ENCODE measurements at regions not wholly inside any gene's neighbourhood (a gene's known extent, or its start where the extent isn't known, plus 50 kb on each side); places are given as distances from the start of the nearest gene placed in this dataset.

DNA sequence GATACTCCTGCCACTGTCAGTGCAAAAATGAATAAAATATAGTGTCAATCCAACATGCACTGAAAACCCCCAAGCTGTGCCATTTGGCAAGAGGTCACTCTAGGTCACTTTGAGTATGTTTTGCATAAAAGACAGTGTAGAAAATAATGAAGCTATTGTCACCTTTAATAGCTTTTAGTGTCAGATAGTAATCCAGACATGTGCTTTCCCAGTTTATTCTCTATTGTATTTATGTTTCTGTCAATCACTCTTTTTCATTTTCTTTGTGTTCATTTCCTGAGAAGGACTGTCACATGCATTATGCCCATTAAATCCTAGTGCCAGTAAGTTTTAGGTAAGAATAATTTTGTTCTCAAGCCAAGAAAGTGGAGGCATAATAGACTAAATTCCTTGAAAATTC lies 1073.9 kb upstream of the CDH2 start:
- H3K36me3 Mint-ChIP-seq: no peaks in the 10 kb centered on the region
- H3K4me3 Mint-ChIP-seq: no peak overlapping the region
- H3K27ac Mint-ChIP-seq: no peak overlapping the region
- peaks cover 0 to 6% (median 4%) of the 10 kb centered on the region in 6 donors for H3K9me3 Mint-ChIP-seq
- no peaks in the 10 kb centered on the region for H3K27me3 Mint-ChIP-seq (ENCODE audit: low read depth in 3 of 3)
- no peak for DNase-seq
- no peaks in the 10 kb centered on the region for H3K4me1 Mint-ChIP-seq

DNA sequence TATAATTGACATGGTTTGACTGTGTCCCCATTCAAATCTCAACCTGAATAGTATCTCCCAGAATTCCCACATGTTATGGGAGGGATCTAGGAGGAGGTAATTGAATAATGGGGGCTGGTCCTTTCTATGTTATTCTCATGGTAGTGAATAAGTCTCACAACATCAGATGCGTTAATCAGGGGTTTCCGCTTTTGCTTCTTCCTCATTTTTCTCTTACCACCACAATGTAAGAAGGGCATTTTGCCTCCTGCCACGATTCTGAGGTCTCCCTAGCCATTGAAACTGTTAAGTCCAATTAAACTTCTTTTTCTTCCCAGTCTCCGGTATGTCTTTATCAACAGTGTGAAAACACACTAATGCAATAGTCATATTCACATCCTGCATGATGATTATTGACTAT lies 1073.3 kb upstream of the CDH2 start:
- Mint-ChIP-seq H3K27me3 (ENCODE audit: low read depth in 3 of 3) (no peaks in the 10 kb centered on the region), H3K9me3 (peaks cover 0 to 6% (median 4%) of the 10 kb centered on the region in 6 donors), H3K4me1 (no peaks in the 10 kb centered on the region), H3K4me3 (no peak overlapping the region), H3K36me3 (no peaks in the 10 kb centered on the region), H3K27ac (no peak overlapping the region)
- no peak for DNase-seq

DNA sequence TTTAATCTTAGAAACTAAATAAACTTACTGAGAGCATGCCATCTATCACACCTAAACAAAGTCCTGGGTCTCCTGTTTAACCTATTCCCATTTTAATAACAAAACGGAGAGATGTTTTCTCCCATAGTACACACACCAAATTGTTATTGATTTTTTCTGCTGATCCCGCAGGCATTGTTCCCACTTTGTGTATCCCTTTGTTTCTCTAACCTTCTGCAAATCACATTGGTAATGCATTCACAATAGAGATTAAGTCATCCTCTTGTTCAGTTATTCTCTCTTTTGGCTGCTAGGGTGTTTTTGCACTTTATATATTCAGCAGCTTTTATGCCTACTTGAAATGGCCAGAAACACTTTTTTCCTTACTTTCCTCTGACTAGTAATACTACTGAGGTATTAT lies 1071.9 kb upstream of the CDH2 start:
- DNase-seq: no peak
- H3K27ac Mint-ChIP-seq: no peak overlapping the region
- no peaks in the 10 kb centered on the region for H3K4me1 Mint-ChIP-seq
- H3K9me3 Mint-ChIP-seq: peaks cover 0 to 6% (median 4%) of the 10 kb centered on the region in 6 donors
- no peak overlapping the region for H3K4me3 Mint-ChIP-seq
- H3K36me3 Mint-ChIP-seq: no peaks in the 10 kb centered on the region
- no peaks in the 10 kb centered on the region for H3K27me3 Mint-ChIP-seq (ENCODE audit: low read depth in 3 of 3)

DNA sequence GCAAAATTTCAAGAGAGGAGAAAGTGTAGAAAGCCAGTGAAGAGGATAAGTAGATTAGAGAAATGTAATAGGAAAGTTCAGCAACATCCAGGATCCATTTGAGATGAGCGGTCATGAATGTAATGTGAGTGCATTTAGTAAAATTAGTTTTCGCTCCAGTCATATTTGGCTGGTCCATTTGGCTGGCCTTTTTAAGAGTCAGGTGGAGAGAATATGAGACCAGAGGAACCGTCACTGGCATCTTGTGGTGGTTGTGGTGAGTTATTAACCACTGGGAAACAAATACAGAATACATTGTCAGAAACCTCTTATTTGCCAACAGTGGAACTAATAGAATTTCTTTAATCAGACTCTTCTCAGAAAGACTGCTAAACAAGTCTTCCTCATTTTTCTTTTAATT lies 1064.3 kb upstream of the CDH2 start:
- H3K36me3 Mint-ChIP-seq: no peaks in the 10 kb centered on the region
- DNase-seq: no peak
- no peak overlapping the region for H3K4me3 Mint-ChIP-seq
- peaks cover 0 to 17% (median 4%) of the 10 kb centered on the region in 6 donors for H3K9me3 Mint-ChIP-seq
- H3K27ac Mint-ChIP-seq: no peak overlapping the region
- no peaks in the 10 kb centered on the region for H3K4me1 Mint-ChIP-seq
- H3K27me3 Mint-ChIP-seq (ENCODE audit: low read depth in 3 of 3): no peaks in the 10 kb centered on the region

DNA sequence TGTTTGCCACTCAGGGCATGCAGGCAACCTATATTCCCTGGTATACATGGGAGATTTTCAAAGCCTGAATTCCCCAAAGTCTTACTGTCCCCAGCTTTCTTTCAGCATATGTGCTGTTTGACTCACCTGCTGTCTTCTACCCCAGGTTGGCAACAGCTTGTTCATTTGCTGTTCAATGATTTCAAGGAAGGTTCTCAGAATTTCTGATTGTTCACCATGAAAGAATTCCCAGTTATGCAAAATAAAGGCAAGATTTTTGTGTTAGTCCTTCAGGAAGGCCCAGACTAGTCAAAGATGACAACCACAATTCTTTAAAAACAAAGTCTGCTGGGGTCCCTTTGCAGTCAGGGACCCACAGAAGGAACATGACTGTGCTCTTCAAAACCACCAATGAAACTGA lies 1057.8 kb upstream of the CDH2 start:
- Mint-ChIP-seq H3K27me3 (ENCODE audit: low read depth in 3 of 3) (peaks cover 0 to 2% (median 0%) of the 10 kb centered on the region in 3 donors), H3K36me3 (peaks cover 0 to 4% (median 0%) of the 10 kb centered on the region in 3 donors), H3K4me1 (no peaks in the 10 kb centered on the region), H3K27ac (no peak overlapping the region), H3K9me3 (peaks cover 0 to 41% (median 11%) of the 10 kb centered on the region in 6 donors), H3K4me3 (no peak overlapping the region)
- no peak for DNase-seq

DNA sequence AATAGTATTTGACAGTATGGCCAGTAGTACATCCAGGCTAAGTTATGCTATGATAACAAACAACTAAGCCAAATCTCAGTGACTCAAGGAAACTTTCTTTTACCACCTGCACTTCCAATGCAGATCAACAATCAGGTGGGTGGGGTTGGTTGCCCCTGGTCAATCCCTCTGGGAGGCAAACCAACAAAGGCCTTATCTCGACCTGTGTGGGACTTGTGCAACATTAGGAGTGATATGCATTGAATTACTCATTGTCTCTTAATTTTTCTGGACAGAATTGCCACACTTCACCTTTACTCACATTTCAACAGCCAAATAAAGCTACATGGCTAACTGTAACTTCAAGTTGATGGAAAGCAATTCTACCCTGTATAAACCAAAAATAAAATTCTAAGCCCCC lies 1049.3 kb upstream of the CDH2 start:
- peaks cover 0 to 6% (median 1%) of the 10 kb centered on the region in 3 donors for H3K27me3 Mint-ChIP-seq (ENCODE audit: low read depth in 3 of 3)
- H3K36me3 Mint-ChIP-seq: no peaks in the 10 kb centered on the region
- no peak for DNase-seq
- peaks cover 0 to 18% (median 3%) of the 10 kb centered on the region in 6 donors for H3K9me3 Mint-ChIP-seq
- H3K27ac Mint-ChIP-seq: no peak overlapping the region
- H3K4me3 Mint-ChIP-seq: no peak overlapping the region
- no peaks in the 10 kb centered on the region for H3K4me1 Mint-ChIP-seq

DNA sequence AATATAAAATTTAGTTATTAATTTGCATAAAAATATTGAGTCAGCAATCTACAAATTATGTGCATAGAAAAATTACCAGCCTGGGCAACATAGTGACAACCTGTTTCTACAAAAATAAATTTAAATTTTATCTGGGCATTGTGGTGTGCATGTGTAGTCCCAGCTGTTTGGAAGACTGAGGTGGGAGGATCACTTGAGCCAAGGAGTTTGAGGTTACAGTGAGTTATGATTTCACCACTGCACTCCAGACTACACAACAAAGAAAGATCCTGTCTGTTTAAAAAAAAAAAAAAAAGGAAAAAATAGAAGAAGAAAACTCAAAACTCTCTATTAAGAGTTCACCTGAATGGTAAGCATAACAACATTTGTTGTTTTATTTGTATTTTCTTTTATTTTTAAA lies 1048.4 kb upstream of the CDH2 start:
- Mint-ChIP-seq H3K4me3 (no peak overlapping the region), H3K9me3 (peaks cover 0 to 9% (median under 1%) of the 10 kb centered on the region in 6 donors), H3K36me3 (no peaks in the 10 kb centered on the region), H3K27ac (no peak overlapping the region), H3K27me3 (ENCODE audit: low read depth in 3 of 3) (peaks cover 0 to 6% (median 1%) of the 10 kb centered on the region in 3 donors), H3K4me1 (no peaks in the 10 kb centered on the region)
- DNase-seq: no peak

DNA sequence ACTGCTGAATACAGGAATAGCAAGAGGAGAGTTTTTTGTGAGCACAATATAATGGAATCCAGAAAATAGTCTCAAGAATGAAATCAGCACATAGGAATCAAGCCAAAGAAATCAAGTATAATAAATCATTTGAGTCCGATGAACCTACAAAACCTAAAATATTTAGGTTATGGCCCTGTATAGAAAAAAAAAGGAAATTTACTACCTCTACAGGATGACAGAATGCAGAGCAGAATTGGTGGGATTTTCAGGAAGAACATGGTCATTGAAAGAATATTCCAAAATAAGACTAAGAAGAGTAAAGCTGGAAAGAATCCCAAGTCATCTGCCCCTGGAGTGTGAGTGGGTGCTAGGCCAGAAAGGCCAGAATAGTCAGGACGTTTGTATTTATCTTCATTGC lies 1041.2 kb upstream of the CDH2 start:
- no peak for DNase-seq
- H3K27me3 Mint-ChIP-seq (ENCODE audit: low read depth in 3 of 3): peaks cover 0 to 1% (median 0%) of the 10 kb centered on the region in 3 donors
- H3K4me3 Mint-ChIP-seq: no peak overlapping the region
- peaks cover 0 to 4% (median 0%) of the 10 kb centered on the region in 3 donors for H3K36me3 Mint-ChIP-seq
- H3K4me1 Mint-ChIP-seq: no peaks in the 10 kb centered on the region
- no peak overlapping the region for H3K27ac Mint-ChIP-seq
- H3K9me3 Mint-ChIP-seq: peaks cover 0 to 15% (median 7%) of the 10 kb centered on the region in 6 donors

DNA sequence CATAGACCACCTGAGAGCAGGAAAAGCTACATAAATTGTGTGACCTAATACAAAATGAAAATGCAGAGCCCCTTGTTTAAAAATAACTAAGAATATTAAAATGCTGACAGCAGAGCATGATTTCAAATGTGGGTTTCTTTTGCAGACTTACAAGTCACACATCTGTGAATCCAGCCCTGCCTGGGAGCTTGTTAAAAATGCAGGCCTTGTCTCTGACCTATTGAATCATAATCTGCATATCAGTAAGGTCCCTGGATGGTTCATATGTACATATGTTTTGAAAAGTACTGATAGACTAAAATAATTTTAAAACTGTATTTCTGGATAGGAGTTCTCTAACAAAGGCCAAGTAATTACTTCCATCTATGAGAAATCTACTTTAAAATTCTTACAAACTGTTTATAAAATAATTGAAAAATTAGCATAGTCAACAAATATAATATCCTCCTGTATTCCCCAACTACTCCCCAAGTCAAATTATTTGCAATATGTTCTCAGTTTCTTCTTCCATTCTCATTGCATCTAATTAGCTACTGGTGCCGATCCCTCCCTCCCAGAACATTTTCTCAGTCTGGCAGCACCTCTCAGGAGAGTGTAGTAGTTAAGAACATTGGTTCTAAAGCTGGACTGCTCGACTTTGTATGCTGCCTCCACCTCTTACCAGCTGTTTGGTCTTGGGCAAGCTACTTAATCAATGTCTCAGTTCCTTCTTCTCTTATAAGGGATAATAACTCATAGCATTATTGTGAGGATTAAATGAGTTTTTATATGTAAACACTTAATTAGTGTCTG lies 1040.4 kb upstream of the CDH2 start:
- H3K27me3 Mint-ChIP-seq (ENCODE audit: low read depth in 3 of 3): peaks cover 0 to 1% (median 0%) of the 10 kb centered on the region in 3 donors
- H3K9me3 Mint-ChIP-seq: peaks cover 0 to 15% (median 9%) of the 10 kb centered on the region in 6 donors
- H3K36me3 Mint-ChIP-seq: peaks cover 0 to 4% (median 0%) of the 10 kb centered on the region in 3 donors

DNA sequence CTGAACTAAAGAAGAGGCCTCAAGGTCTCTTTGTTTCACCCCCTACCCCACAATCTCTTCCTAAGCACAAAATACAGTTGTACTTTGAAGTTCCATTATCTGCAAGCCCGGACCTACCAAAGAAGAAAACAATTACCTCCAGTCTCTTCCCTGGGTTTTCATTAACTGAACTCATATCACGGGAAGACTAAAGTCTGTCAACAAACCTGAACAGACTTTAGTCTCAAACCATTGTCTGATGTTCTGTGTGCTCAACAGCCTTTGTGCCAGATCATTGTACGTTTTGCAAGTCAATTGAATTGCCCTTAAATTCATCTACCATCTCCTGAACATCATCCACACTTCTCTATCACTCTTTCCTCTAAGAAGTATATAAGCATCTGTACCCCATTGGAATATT lies 1021.9 kb upstream of the CDH2 start:
- H3K4me1 Mint-ChIP-seq: no peaks in the 10 kb centered on the region
- H3K27me3 Mint-ChIP-seq (ENCODE audit: low read depth in 3 of 3): peaks cover 0 to 2% (median 1%) of the 10 kb centered on the region in 3 donors
- peaks cover 0 to 19% (median 2%) of the 10 kb centered on the region in 6 donors for H3K9me3 Mint-ChIP-seq
- DNase-seq: no peak
- H3K4me3 Mint-ChIP-seq: no peak overlapping the region
- no peak overlapping the region for H3K27ac Mint-ChIP-seq
- no peaks in the 10 kb centered on the region for H3K36me3 Mint-ChIP-seq

More for the DNA sequence above, 1040.4 kb upstream of the CDH2 start:
- DNase-seq: no peak
- H3K27ac Mint-ChIP-seq: no peak overlapping the region
- no peak overlapping the region for H3K4me3 Mint-ChIP-seq
- no peaks in the 10 kb centered on the region for H3K4me1 Mint-ChIP-seq

DNA sequence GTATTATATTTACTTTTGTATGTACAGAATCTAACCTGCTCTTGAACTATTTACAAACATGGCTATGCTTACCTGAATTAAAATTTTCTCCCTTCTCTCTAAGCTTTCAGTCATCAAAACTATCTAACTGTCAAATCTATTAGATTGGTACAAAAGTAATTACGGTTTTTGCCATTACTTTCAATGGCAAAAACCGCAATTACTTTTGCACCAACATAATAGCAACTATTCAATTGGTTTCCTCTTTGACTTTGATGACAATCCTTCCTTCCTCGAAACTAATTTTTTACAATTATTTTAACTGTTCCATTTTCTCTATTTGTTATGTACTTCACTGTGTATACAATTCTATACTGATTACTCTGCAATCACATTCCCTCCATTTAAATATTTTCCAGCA lies 1019.4 kb upstream of the CDH2 start:
- Mint-ChIP-seq H3K4me3 (no peak overlapping the region), H3K9me3 (peaks cover 0 to 12% (median 2%) of the 10 kb centered on the region in 6 donors), H3K27ac (no peak overlapping the region), H3K27me3 (ENCODE audit: low read depth in 3 of 3) (peaks cover 0 to 1% (median 0%) of the 10 kb centered on the region in 3 donors), H3K4me1 (no peaks in the 10 kb centered on the region), H3K36me3 (no peaks in the 10 kb centered on the region)
- DNase-seq: no peak

DNA sequence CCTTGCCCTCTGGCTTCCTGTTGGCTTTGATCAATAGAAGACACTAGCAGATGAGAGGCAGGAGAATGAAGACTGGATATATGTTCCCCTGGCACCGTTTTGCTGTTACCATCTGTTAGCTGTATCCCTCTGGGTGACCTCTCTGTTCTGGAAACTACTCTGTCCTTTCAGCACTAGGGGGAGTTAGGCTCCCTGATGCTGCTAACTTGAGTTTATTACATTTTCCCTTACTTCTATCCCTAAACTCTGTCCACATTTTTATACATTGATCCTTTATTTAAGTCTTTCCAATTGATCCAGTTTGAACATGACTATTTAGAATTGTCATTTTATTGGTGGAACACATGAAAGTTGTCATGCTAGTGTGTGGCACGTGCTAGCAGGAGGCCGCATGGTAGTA lies 1014.3 kb upstream of the CDH2 start:
- peaks cover 9 to 10% of the 10 kb centered on the region in 2 donors for H3K4me1 Mint-ChIP-seq
- no peak overlapping the region for H3K27ac Mint-ChIP-seq
- H3K9me3 Mint-ChIP-seq: peaks cover 0 to 7% (median 0%) of the 10 kb centered on the region in 6 donors

DNA sequence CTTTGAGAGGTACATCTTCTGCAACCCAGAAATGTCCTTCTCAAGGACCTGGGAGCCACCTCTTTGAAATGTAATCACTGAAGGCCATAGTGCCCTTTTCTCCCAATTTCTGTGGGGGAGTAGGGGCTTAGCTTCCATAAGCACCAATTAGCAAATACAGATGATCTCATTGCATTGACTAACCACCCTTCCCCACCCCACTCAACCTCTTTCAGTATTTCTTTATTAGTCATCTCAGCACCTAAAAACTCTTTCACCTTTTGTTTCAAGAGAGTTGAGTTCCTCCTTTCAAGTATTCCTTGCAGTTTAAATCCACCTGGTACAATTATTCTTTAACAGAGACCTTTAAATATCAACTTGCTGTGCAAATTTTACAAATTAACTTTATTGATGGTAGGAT lies 1011.8 kb upstream of the CDH2 start:
- H3K9me3 Mint-ChIP-seq: peaks cover 0 to 4% (median 0%) of the 10 kb centered on the region in 6 donors
- H3K4me1 Mint-ChIP-seq: peaks cover 19 to 22% of the 10 kb centered on the region in 2 donors
- peaks cover 0 to 4% (median 0%) of the 10 kb centered on the region in 3 donors for H3K36me3 Mint-ChIP-seq
- H3K27ac Mint-ChIP-seq: no peak overlapping the region
- H3K4me3 Mint-ChIP-seq: no peak overlapping the region
- no peak for DNase-seq
- no peaks in the 10 kb centered on the region for H3K27me3 Mint-ChIP-seq (ENCODE audit: low read depth in 3 of 3)

More for the DNA sequence above, 1014.3 kb upstream of the CDH2 start:
- no peak overlapping the region for H3K4me3 Mint-ChIP-seq
- no peaks in the 10 kb centered on the region for H3K27me3 Mint-ChIP-seq (ENCODE audit: low read depth in 3 of 3)
- H3K36me3 Mint-ChIP-seq: peaks cover 0 to 4% (median 0%) of the 10 kb centered on the region in 3 donors
- DNase-seq: no peak

DNA sequence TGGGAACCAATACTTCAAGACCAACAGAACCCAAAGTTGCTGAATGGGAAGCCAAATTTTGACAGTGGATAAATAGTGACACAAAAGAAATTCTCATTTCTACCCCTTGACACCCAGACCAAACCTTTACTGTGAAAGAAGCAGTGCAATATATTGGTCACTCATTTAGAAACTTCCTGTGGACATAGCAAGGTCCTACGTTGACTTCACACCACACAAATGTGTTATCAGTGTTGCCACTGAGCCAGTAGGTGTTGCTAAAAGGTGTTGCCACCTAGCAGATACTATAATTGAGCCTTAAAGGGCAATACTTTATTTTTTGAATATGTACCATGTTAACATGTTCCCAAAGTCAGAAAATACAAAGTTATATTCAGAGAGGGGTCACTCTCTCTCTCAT lies 1008.9 kb upstream of the CDH2 start:
- H3K4me3 Mint-ChIP-seq: no peak overlapping the region
- H3K36me3 Mint-ChIP-seq: peaks cover 0 to 4% (median 0%) of the 10 kb centered on the region in 3 donors
- H3K27ac Mint-ChIP-seq: peak overlapping the region in 1 of 6 donors; percentile 41
- H3K4me1 Mint-ChIP-seq: peaks cover 19 to 22% of the 10 kb centered on the region in 2 donors
- H3K27me3 Mint-ChIP-seq (ENCODE audit: low read depth in 3 of 3): no peaks in the 10 kb centered on the region
- DNase-seq: peak; percentile 8 to 21 (median 10)
- peaks cover 0 to 4% (median 0%) of the 10 kb centered on the region in 6 donors for H3K9me3 Mint-ChIP-seq
